ENCODE measurements at regions not wholly inside any gene's neighbourhood (a gene's known extent, or its start where the extent isn't known, plus 50 kb on each side); places are given as distances from the start of the nearest gene placed in this dataset.

DNA sequence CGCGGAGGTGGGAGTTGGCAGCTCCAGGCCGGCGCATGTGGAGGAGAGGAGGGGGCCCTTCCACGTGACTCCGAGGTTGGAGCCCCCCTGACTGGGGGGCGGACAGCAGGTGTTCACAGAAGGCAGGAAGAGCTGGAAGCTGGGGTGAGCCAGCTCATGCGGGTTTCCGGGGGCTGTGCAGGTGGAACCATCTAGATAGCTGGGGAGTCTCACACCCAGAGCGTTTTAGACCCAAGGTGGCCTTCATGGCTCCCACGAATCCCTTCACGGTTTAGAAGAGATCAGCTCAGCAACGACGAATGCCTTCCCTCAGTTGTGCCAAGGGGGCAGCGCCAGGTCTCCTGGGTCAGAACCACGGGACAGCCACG, 740.5 kb upstream of the SALL3 start:
- no peak for TF ChIP-seq EP300 (IDR thresholded peaks at IDR 0.05; ENCODE audit: low read depth)
- TF ChIP-seq, protein P1, sequence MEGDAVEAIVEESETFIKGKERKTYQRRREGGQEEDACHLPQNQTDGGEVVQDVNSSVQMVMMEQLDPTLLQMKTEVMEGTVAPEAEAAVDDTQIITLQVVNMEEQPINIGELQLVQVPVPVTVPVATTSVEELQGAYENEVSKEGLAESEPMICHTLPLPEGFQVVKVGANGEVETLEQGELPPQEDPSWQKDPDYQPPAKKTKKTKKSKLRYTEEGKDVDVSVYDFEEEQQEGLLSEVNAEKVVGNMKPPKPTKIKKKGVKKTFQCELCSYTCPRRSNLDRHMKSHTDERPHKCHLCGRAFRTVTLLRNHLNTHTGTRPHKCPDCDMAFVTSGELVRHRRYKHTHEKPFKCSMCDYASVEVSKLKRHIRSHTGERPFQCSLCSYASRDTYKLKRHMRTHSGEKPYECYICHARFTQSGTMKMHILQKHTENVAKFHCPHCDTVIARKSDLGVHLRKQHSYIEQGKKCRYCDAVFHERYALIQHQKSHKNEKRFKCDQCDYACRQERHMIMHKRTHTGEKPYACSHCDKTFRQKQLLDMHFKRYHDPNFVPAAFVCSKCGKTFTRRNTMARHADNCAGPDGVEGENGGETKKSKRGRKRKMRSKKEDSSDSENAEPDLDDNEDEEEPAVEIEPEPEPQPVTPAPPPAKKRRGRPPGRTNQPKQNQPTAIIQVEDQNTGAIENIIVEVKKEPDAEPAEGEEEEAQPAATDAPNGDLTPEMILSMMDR (IDR thresholded peaks at IDR 0.05) = no peak
- TF ChIP-seq POLR2A (IDR thresholded peaks at IDR 0.05) = no peak
- TF ChIP-seq POLR2AphosphoS5 (IDR thresholded peaks at IDR 0.05) = no peak
